ENCODE measurements at regions not wholly inside any gene's neighbourhood (a gene's known extent, or its start where the extent isn't known, plus 50 kb on each side); places are given as distances from the start of the nearest gene placed in this dataset.
"Not testable (repeated sequence)": the region's sequence is repeated elsewhere in the genome, so short reads cannot be mapped to it uniquely, and the experiment has no call there.

DNA sequence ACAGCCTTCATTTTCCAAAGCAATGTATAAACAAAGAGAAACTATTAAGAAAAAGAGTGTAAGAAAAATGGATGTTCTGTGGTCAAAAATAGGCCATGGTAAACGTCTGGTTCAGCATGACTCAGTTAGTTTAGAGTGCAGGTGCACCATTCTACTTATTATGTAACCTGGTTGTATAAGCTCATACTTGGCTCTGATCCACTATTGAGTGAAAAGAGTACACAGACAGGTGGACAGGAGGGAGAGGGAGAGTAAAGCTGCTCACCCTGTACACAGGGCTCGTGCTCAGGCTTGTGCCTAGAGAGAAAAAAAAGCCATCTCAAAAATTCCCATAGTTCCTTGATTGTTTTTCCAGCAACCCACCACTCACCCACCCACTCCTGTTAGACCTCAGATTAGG is 85.8 kb upstream of the ZNF91 start:
- H3K4me1 ChIP-seq, result no peaks in the 10 kb centered on the region
- ATAC-seq, result peak; percentile 49
- no peak overlapping the region for H3K27ac ChIP-seq
- intact Hi-C loops (cut with DNase I), result no loop called here
- H3K27me3 ChIP-seq, result no peaks in the 10 kb centered on the region
- no peak for DNase-seq
- H3K4me3 ChIP-seq, result no peak overlapping the region
- no peaks in the 10 kb centered on the region for H3K36me3 ChIP-seq
- TF ChIP-seq, protein P1, sequence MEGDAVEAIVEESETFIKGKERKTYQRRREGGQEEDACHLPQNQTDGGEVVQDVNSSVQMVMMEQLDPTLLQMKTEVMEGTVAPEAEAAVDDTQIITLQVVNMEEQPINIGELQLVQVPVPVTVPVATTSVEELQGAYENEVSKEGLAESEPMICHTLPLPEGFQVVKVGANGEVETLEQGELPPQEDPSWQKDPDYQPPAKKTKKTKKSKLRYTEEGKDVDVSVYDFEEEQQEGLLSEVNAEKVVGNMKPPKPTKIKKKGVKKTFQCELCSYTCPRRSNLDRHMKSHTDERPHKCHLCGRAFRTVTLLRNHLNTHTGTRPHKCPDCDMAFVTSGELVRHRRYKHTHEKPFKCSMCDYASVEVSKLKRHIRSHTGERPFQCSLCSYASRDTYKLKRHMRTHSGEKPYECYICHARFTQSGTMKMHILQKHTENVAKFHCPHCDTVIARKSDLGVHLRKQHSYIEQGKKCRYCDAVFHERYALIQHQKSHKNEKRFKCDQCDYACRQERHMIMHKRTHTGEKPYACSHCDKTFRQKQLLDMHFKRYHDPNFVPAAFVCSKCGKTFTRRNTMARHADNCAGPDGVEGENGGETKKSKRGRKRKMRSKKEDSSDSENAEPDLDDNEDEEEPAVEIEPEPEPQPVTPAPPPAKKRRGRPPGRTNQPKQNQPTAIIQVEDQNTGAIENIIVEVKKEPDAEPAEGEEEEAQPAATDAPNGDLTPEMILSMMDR (IDR thresholded peaks at IDR 0.05), result no peak
- H3K9me3 ChIP-seq, result peaks cover 3% of the 10 kb centered on the region

GRCh38 chr19:23475477-23475876 is 80.2 kb upstream of the ZNF91 start:
- Histone ChIP-seq H3K27me3 (no peaks in the 10 kb centered on the region), H3K4me3 (no peak overlapping the region), H3K36me3 (no peaks in the 10 kb centered on the region), H3K4me1 (no peaks in the 10 kb centered on the region), H3K27ac (no peak overlapping the region), H3K9me3 (no peaks in the 10 kb centered on the region)
- ATAC-seq (no peak), DNase-seq (no peak)
- intact Hi-C loops (cut with DNase I), result no loop called here
- TF ChIP-seq, protein P1 (IDR thresholded peaks at IDR 0.05), result no peak

- H3K27me3 ChIP-seq, result no peaks in the 10 kb centered on the region
- intact Hi-C loops (cut with DNase I), result no loop called here
- H3K4me1 ChIP-seq, result no peaks in the 10 kb centered on the region
- H3K9me3 ChIP-seq, result no peaks in the 10 kb centered on the region
- no peak overlapping the region for H3K4me3 ChIP-seq
- no peak for ATAC-seq
- no peak for DNase-seq
- no peak overlapping the region for H3K27ac ChIP-seq
- TF ChIP-seq, protein P1 (IDR thresholded peaks at IDR 0.05), result no peak
- no peaks in the 10 kb centered on the region for H3K36me3 ChIP-seq
Observed at GRCh38 chr19:23474761-23475160, 79.5 kb upstream of the ZNF91 start.

DNA sequence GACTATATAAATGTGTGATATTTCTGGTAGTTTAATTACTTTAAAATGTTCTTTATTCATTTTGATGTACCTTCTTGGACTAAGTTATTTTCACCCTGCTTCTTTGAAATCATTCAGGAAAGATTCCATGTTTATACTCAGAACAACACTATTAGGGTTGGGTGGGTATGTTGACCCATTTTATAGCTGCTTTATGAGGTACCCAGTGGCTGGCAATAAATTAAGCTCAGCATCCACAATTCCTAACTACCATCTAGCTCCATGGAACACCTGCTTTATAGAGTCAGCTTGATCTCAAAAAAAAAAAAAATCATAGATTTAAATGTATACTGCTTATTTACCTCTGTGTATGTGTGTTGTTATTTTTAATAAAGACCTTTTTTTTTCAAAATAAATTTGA is 78.9 kb upstream of the ZNF91 start:
- DNase-seq (no peak), ATAC-seq (no peak)
- Histone ChIP-seq H3K27ac (no peak overlapping the region), H3K4me3 (no peak overlapping the region), H3K4me1 (no peaks in the 10 kb centered on the region), H3K36me3 (no peaks in the 10 kb centered on the region), H3K27me3 (no peaks in the 10 kb centered on the region), H3K9me3 (no peaks in the 10 kb centered on the region)
- TF ChIP-seq, protein P1 (IDR thresholded peaks at IDR 0.05), result no peak
- intact Hi-C loops (cut with DNase I), result no loop called here

DNA sequence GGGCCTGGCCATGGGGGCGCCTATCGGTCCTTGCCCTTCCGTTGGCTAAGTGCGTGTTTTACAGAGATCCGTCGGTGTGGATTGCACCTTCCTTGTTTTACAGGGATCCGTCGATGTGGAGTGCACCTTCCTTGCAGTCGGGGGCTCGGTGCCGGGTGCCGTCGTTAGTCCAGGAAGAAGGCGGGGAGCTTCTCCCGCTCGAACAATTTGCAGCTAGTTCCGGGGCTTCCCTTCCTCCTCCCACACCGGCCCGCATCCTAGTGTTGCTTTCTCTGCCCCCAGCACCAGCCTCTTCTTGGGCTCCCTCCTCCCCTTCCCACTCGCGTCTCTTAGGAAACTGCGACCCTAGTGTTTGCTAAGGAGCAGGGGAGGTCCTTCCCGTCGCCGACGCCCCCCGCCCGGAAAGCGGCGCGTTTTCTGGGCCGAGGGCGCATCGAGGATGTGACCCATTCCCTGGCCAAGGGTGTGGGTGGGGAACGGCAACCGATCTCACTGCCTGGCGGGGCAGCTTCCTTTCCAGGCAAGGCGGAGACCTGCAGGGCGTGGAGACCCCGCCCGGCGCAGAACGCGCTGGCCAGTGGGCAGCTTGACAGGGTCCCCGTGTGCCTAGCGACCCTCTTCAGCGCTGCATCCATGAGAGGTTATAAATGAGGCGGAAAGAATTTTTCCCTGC is 75.7 kb upstream of the ZNF91 start:
- no peaks in the 10 kb centered on the region for H3K9me3 ChIP-seq
- no peak for ATAC-seq
- no peaks in the 10 kb centered on the region for H3K36me3 ChIP-seq
- intact Hi-C loops (cut with DNase I), result no loop called here
- no peak overlapping the region for H3K27ac ChIP-seq
- no peak overlapping the region for H3K4me3 ChIP-seq
- no peaks in the 10 kb centered on the region for H3K4me1 ChIP-seq
- TF ChIP-seq, protein P1 (IDR thresholded peaks at IDR 0.05), result no peak
- no peak for DNase-seq
- H3K27me3 ChIP-seq, result no peaks in the 10 kb centered on the region

GRCh38 chr19:23464349-23464748 is 69.1 kb upstream of the ZNF91 start:
- ATAC-seq; H3K4me3 ChIP-seq; H3K9me3 ChIP-seq; H3K27me3 ChIP-seq; intact Hi-C loops (cut with DNase I); H3K4me1 ChIP-seq; H3K27ac ChIP-seq; H3K36me3 ChIP-seq; DNase-seq: not testable (repeated sequence)

Measured in upper lobe of right lung (tissue), 1 donor.